Stomach smooth muscle (tissue), 2 donors: ENCODE measurements at regions not wholly inside any gene's neighbourhood (a gene's known extent, or its start where the extent isn't known, plus 50 kb on each side); places are given as distances from the start of the nearest gene placed in this dataset.

Source experiments
- H3K27ac ChIP-seq: one replicate; pipeline ENCODE4 v1.7.0; 2013; ENCODE audit warnings: mild to moderate bottlenecking, low read length, inconsistent platforms
- H3K27me3 ChIP-seq, 2 donors: one replicate each; pipeline ENCODE4 v1.7.0; 2013; ENCODE audit warnings: low read length in 2 of 2; ENCODE audit not compliant: insufficient read depth in 2 of 2, control insufficient read depth in 1 of 2
- H3K36me3 ChIP-seq, 2 donors: one replicate each; pipeline ENCODE4 v1.7.0; 2013; ENCODE audit warnings: low read length in 2 of 2; ENCODE audit not compliant: control insufficient read depth in 2 of 2, insufficient read depth in 2 of 2
- H3K4me1 ChIP-seq: one replicate; pipeline ENCODE4 v1.7.0; 2013; ENCODE audit warnings: low read length; ENCODE audit not compliant: control insufficient read depth, insufficient read depth
- H3K4me3 ChIP-seq, 2 donors: one replicate each; pipeline ENCODE4 v1.7.0; 2013; ENCODE audit warnings: low read length in 2 of 2
- H3K9ac ChIP-seq, 2 donors: one replicate each; pipeline ENCODE4 v1.7.0; 2013; ENCODE audit warnings: low read length in 2 of 2, mild to moderate bottlenecking in 1 of 2
- H3K9me3 ChIP-seq, 2 donors: one replicate each; pipeline ENCODE4 v1.7.0; 2013; ENCODE audit warnings: low read length in 2 of 2; ENCODE audit not compliant: control insufficient read depth in 2 of 2
- donor health status: healthy.
- donor health status: Pancreatic carcinoma.

DNA sequence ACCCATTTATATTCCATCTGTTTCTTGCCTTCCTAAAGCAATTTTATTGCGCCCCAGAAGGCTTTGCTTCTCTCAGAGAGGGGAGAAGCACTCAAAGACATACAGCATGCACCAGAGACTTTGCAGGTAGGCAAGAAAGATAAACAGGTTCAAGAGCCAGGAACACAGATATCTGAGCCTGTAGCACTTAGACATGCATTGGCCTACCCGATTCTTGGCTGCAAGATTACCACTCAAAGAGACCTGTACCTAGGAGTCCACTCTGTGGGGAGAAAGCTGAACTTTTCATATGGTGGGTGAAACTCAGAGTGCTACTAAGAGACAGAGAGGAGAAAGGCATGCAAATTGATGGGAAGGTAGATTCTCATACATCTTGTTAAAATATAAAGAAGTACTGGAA lies 609.4 kb upstream of the PKN2 start:
- Histone ChIP-seq H3K27me3 (no peaks in the 10 kb centered on the region), H3K9ac (no peak overlapping the region), H3K4me1 (no peaks in the 10 kb centered on the region), H3K9me3 (no peaks in the 10 kb centered on the region), H3K27ac (no peak overlapping the region), H3K36me3 (no peaks in the 10 kb centered on the region), H3K4me3 (no peak overlapping the region)

DNA sequence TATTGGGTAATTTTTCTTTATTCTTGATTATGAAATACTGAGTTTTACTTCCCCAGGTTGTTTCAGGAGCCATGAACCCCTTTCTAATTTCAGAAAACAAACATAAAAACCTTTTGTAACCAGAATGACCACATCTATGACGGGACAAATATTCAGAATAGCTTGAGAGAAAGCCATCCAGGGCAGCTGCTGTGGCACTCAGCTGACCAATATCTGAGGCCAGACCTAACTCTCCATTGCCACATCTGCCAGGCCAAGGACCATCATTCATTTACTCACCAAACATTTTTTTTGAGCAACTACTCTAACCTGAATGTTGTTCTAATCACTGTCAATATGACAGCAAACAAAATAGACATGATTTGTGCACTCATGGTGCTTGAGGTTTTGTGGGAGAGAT lies 608.3 kb upstream of the PKN2 start:
- Histone ChIP-seq H3K9me3 (no peaks in the 10 kb centered on the region), H3K36me3 (no peaks in the 10 kb centered on the region), H3K9ac (no peak overlapping the region), H3K4me1 (no peaks in the 10 kb centered on the region), H3K27ac (no peak overlapping the region), H3K27me3 (no peaks in the 10 kb centered on the region), H3K4me3 (no peak overlapping the region)

DNA sequence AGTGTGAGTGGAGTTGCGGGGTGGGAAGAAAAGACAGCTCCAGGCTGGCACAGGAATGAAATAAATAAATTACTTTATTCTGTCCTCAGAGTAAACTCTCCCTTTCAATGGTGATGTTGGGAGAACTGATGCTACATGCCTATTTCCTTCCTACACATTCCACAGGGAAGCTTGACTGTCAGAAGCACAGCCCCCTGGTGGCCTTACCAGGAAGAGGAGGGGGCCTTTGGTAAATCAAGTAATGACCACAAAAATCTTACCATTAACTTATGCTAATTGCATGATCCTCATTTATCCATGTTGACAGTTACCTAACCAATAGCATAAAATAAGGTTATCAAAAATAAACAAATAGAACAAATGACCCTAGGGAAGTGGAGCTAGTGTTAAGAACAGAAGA lies 605.0 kb upstream of the PKN2 start:
- Histone ChIP-seq H3K9me3 (no peaks in the 10 kb centered on the region), H3K4me3 (no peak overlapping the region), H3K4me1 (no peaks in the 10 kb centered on the region), H3K27me3 (no peaks in the 10 kb centered on the region), H3K36me3 (no peaks in the 10 kb centered on the region), H3K9ac (no peak overlapping the region), H3K27ac (no peak overlapping the region)

DNA sequence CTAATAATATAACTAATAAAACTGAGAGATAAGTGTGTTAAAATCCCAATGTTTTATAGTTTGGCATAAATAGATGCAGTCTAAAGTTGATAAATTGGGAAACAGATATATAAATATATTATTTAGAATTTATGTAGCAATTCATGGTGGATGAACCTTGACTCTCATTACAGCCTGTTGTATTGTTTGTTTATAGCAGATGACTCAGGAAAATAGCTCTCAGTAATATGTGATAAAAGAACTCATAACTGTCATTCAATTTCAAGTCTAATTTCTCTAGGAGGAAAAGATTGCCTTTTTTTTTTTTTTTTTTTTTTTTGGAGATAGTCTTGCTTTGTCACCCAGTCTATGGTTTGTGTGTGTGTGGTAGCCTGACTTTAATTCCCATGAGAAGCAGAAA lies 603.2 kb upstream of the PKN2 start:
- no peak overlapping the region for H3K9ac ChIP-seq
- no peaks in the 10 kb centered on the region for H3K4me1 ChIP-seq
- H3K27ac ChIP-seq: no peak overlapping the region
- H3K36me3 ChIP-seq: no peaks in the 10 kb centered on the region
- H3K4me3 ChIP-seq: no peak overlapping the region
- no peaks in the 10 kb centered on the region for H3K27me3 ChIP-seq
- no peaks in the 10 kb centered on the region for H3K9me3 ChIP-seq

DNA sequence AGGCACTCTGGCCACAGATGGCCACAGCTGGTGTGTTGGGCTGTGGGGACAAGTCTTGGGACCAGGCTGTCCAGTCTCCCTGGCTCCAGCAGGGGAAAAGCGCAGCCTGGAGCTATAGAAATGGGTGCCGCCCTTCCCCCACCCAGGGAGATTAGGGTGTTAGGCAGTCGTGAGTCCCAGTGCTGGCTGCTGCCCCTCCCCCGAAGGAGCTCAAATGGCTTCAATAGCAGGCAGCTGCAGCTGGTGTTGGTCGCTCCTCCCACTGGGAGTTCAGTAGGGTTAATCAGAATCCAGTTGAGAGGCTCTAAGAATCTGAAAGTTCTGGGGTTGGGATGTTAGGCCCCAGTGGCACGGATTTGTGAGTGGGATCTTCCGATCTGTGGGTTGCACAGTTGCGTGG lies 595.6 kb upstream of the PKN2 start:
- H3K4me3 ChIP-seq: no peak overlapping the region
- H3K9me3 ChIP-seq: no peaks in the 10 kb centered on the region
- H3K9ac ChIP-seq: no peak overlapping the region
- H3K4me1 ChIP-seq: no peaks in the 10 kb centered on the region
- H3K27me3 ChIP-seq: no peaks in the 10 kb centered on the region
- H3K27ac ChIP-seq: no peak overlapping the region
- no peaks in the 10 kb centered on the region for H3K36me3 ChIP-seq

DNA sequence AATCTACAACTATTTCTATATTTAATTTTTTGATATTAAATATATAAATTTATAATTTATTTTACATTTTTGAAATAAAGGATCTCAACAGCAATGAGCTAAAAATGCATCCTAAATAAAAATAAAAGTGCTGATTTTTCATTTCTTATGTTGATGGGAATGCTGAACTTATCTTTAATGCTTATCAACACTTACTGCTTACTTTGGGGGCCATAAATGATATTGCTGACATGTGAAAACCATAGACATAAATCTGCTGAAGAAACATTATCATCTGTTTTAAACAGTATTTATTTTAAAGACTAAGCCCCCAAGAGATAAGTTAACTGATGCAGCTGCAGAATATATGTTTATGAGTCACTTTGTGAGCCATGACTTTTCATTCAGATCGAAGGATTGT lies 594.1 kb upstream of the PKN2 start:
- no peaks in the 10 kb centered on the region for H3K4me1 ChIP-seq
- H3K36me3 ChIP-seq: no peaks in the 10 kb centered on the region
- no peak overlapping the region for H3K4me3 ChIP-seq
- no peak overlapping the region for H3K9ac ChIP-seq
- no peak overlapping the region for H3K27ac ChIP-seq
- no peaks in the 10 kb centered on the region for H3K9me3 ChIP-seq
- no peaks in the 10 kb centered on the region for H3K27me3 ChIP-seq

DNA sequence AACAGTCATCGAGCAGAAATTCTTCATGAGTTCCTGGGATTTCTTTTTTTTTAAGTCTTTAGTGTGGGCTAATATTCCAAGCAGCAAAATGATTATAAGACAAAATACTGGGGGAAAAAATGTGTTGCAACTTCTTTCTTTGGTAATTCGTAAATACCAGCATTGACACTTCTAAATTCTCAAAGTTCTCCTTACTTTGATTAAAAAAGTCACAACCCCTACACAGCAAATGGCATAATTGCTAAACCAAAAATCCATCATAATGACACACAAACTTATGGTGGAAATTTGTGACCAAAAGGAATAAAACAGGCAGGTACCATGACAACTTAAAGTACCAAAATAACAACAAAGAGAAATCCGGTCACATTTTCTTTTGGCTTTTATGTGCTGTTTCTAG lies 585.2 kb upstream of the PKN2 start:
- Histone ChIP-seq H3K4me1 (no peaks in the 10 kb centered on the region), H3K36me3 (no peaks in the 10 kb centered on the region), H3K4me3 (no peak overlapping the region), H3K9me3 (no peaks in the 10 kb centered on the region), H3K9ac (no peak overlapping the region), H3K27ac (no peak overlapping the region), H3K27me3 (no peaks in the 10 kb centered on the region)

DNA sequence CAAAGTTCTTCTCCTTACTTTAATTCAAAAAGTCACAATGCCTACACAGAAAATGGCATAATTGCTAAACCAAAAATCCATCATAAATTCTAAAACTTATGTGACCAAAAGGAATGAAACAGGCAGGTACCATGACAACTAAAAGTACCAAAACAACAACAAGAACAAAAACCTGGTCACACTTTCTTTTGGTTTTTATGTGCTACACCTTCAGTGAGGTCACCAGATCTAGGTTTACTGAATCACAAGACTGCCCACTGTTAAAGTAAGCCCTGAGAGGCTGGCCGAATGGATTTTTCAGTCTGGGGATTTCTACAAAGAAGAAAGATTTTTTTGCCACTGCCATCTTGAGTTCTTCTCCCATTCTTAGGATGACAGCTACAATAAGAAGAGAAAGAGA lies 583.0 kb upstream of the PKN2 start:
- Histone ChIP-seq H3K4me1 (no peaks in the 10 kb centered on the region), H3K27me3 (no peaks in the 10 kb centered on the region), H3K9me3 (no peaks in the 10 kb centered on the region), H3K9ac (no peak overlapping the region), H3K27ac (no peak overlapping the region), H3K4me3 (no peak overlapping the region), H3K36me3 (no peaks in the 10 kb centered on the region)

DNA sequence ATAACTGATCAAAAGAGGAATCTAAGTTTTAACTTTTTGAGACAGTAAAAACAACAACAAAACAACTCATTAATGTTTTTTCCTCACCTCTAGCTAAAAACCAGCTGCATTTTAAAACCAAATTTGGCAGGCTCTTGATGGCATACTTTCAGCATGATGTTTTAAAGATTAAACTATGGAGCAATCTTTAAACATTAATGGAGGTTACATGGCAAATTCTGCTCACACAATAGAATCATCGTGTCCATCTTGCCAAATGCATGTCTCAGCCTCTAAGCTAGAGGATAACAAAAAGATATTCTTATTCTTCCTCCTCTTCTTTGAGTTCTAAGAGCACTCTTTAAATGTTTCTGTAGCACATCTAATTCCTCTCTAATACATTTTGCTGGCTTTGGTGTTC lies 579.8 kb upstream of the PKN2 start:
- no peak overlapping the region for H3K9ac ChIP-seq
- no peak overlapping the region for H3K27ac ChIP-seq
- H3K4me1 ChIP-seq: no peaks in the 10 kb centered on the region
- no peaks in the 10 kb centered on the region for H3K36me3 ChIP-seq
- H3K27me3 ChIP-seq: no peaks in the 10 kb centered on the region
- H3K4me3 ChIP-seq: no peak overlapping the region
- no peaks in the 10 kb centered on the region for H3K9me3 ChIP-seq

DNA sequence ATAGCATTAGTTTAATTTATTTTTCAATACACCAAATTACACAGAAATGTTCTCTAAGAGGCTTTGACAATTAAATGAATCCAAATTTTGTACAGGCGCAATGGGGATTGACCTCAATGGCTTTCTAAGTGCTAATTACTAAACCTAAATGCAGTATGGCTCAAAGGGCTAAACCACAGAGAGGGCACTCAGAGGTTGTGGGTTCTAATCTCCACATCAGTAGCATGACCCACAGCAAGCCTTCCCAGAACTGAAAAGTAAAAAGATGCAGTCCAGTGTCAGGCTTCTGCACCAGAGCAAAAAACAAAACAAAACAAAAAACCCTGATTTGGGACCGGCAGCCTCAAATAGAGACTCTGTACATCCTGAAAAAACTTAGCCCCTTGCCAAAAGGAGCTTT lies 579.2 kb upstream of the PKN2 start:
- H3K27ac ChIP-seq: no peak overlapping the region
- no peaks in the 10 kb centered on the region for H3K36me3 ChIP-seq
- H3K4me3 ChIP-seq: no peak overlapping the region
- H3K9me3 ChIP-seq: no peaks in the 10 kb centered on the region
- H3K27me3 ChIP-seq: no peaks in the 10 kb centered on the region
- H3K4me1 ChIP-seq: no peaks in the 10 kb centered on the region
- H3K9ac ChIP-seq: no peak overlapping the region

DNA sequence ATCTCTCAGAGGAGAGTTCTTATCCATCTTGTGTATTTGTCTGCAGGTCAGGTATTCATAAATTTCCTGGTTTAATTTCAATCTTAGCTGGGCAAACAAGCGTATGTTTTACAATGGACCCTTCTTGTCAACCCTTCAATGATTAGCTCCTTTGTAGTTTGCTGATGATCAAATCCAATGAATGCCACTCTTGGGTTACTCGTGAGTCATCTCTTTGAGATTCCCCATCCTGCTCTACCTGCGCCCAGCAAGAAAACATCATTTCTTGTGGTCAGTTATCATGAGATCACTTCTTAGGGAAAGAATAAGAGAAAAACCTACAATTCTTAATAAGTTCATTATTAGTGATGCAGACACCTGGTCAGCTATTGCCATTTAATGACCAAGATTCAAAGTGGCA lies 572.3 kb upstream of the PKN2 start:
- Histone ChIP-seq H3K27ac (no peak overlapping the region), H3K36me3 (no peaks in the 10 kb centered on the region), H3K9ac (no peak overlapping the region), H3K4me1 (no peaks in the 10 kb centered on the region), H3K4me3 (no peak overlapping the region), H3K27me3 (no peaks in the 10 kb centered on the region), H3K9me3 (no peaks in the 10 kb centered on the region)

DNA sequence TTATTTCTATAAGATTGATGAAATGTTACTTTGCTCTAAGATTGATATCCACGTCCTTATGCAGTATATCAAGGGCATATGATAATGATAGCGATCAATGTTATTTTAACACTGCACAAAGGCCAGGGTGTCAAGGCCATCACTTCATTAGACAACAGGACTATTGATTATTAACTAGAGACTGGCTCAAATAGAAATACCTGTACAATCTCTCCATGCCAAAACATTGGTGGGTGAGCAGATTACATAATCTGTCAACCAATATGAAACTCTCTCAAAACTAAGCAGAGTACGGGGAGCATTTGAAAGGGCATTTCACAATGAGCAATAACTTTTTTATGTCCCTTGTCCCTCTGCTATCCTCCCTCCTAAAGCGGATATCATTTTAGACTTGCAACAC lies 566.5 kb upstream of the PKN2 start:
- Histone ChIP-seq H3K27me3 (no peaks in the 10 kb centered on the region), H3K27ac (no peak overlapping the region), H3K4me1 (no peaks in the 10 kb centered on the region), H3K36me3 (no peaks in the 10 kb centered on the region), H3K4me3 (no peak overlapping the region), H3K9ac (no peak overlapping the region), H3K9me3 (no peaks in the 10 kb centered on the region)
